Esophagus muscularis mucosa (tissue), 4 donors: ENCODE measurements at regions not wholly inside any gene's neighbourhood (a gene's known extent, or its start where the extent isn't known, plus 50 kb on each side); places are given as distances from the start of the nearest gene placed in this dataset.

Experiments used
- CTCF ChIP-seq, 3 experiments: fragments of 200-600 bp in 2 of 3; fragments of 450-650 bp in 1 of 3; sonication (generic) in 2 of 3; IDR thresholded peaks; one replicate each; pipeline ENCODE4 v1.5.1; 2017 to 2019; ENCODE audit warnings: antibody characterized with exemption in 3 of 3, mild to moderate bottlenecking in 2 of 3, moderate library complexity in 1 of 3
- EP300 ChIP-seq: sonication (generic); formaldehyde crosslinking; IDR thresholded peaks from one replicate; pipeline ENCODE4 v1.6.1; 2017; ENCODE audit warnings: antibody characterized with exemption
- POLR2A ChIP-seq: fragments of 450-650 bp; IDR thresholded peaks from one replicate; pipeline ENCODE4 v1.6.1; 2017; ENCODE audit warnings: antibody characterized with exemption, moderate library complexity, mild to moderate bottlenecking, low read depth
- POLR2AphosphoS5 ChIP-seq, 2 donors: sonication (generic); formaldehyde crosslinking; IDR thresholded peaks; one replicate each; pipeline ENCODE4 v1.6.1; 2017; ENCODE audit warnings: antibody characterized with exemption in 2 of 2

DNA sequence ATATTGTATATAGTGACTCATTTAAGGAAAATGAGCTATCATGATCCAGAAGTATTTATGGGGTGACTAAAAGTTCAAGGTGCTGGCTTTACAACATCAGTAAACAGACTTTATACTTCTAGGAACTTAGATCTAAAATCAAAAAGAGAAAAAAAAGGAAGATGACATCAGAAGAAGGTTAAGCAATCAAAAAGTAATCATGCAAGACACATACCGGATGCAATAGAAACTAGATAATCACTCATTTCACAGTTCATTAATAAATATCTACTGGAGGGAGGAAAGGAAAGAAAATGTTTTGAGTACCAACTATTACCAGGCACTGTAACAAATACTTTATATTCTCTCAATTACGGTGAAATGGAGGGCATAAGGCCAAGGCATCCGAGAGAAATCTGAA is 276.4 kb downstream of the SPRY1 start:
- TF ChIP-seq EP300 (no peak), CTCF (IDR thresholded peaks at IDR 0.05) (no peak), POLR2AphosphoS5 (IDR thresholded peaks at IDR 0.05) (no peak), POLR2A (no peak)
